HG02870 (cell line): ENCODE measurements at regions not wholly inside any gene's neighbourhood (a gene's known extent, or its start where the extent isn't known, plus 50 kb on each side); places are given as distances from the start of the nearest gene placed in this dataset.
"Not testable (repeated sequence)": the region's sequence is repeated elsewhere in the genome, so short reads cannot be mapped to it uniquely, and the experiment has no call there.

Experiments used
- ATAC-seq: cut with Tn5 transposase; IDR thresholded peaks from one replicate; pipeline ENCODE4 v1.9.1; 2021; ENCODE audit warnings: mild to moderate bottlenecking, moderate library complexity; ENCODE audit not compliant: unreplicated experiment

GRCh38 chr13:99792079-99792921 is 179.3 kb downstream of the ZIC5 start:
- no peak for ATAC-seq

- no peak for ATAC-seq
Observed at GRCh38 chr13:99782669-99783068, 188.9 kb downstream of the ZIC5 start.

- no peak for ATAC-seq
Observed at GRCh38 chr13:99778500-99778899, 193.1 kb downstream of the ZIC5 start.

- ATAC-seq: no peak
Observed at GRCh38 chr13:99777873-99778272, 193.7 kb downstream of the ZIC5 start.

- ATAC-seq: no peak
Observed at GRCh38 chr13:99774644-99775043, 196.9 kb downstream of the ZIC5 start.

- no peak for ATAC-seq
Observed at GRCh38 chr13:99768986-99769385, 202.6 kb downstream of the ZIC5 start.

- ATAC-seq: no peak
Observed at GRCh38 chr13:99766641-99767045, 204.9 kb downstream of the ZIC5 start.

- ATAC-seq: no peak
Observed at GRCh38 chr13:99765869-99766268, 205.7 kb downstream of the ZIC5 start.

GRCh38 chr13:99760456-99760855 is 211.1 kb downstream of the ZIC5 start:
- ATAC-seq: no peak

- no peak for ATAC-seq
Observed at GRCh38 chr13:99759163-99759552, 212.4 kb downstream of the ZIC5 start.

- ATAC-seq: no peak
Observed at GRCh38 chr13:99758460-99759162, 213.0 kb downstream of the ZIC5 start.

- no peak for ATAC-seq
Observed at GRCh38 chr13:99757756-99758459, 213.7 kb downstream of the ZIC5 start.

GRCh38 chr13:99756281-99756680 is 215.3 kb downstream of the ZIC5 start:
- no peak for ATAC-seq

GRCh38 chr13:99754750-99755149 is 216.8 kb downstream of the ZIC5 start:
- ATAC-seq: not testable (repeated sequence)

GRCh38 chr13:99752373-99752772 is 219.2 kb downstream of the ZIC5 start:
- no peak for ATAC-seq

- ATAC-seq: no peak
Observed at GRCh38 chr13:99751517-99752199, 219.9 kb downstream of the ZIC5 start.

- ATAC-seq: no peak
Observed at GRCh38 chr13:99750951-99751350, 220.6 kb downstream of the ZIC5 start.

- no peak for ATAC-seq
Observed at GRCh38 chr13:99749271-99750019, 222.1 kb downstream of the ZIC5 start.

GRCh38 chr13:99747403-99747710 is 224.2 kb downstream of the ZIC5 start:
- no peak for ATAC-seq

- ATAC-seq: no peak
Observed at GRCh38 chr13:99746637-99747402, 224.7 kb downstream of the ZIC5 start.
